A673 (cell line): ENCODE measurements at regions not wholly inside any gene's neighbourhood (a gene's known extent, or its start where the extent isn't known, plus 50 kb on each side); places are given as distances from the start of the nearest gene placed in this dataset.

Source experiments
- BruUV-seq: library from RNA; stranded (reverse); fragments of 400-500 nt; replicated peaks from 2 replicates; lab custom pipeline; 2021; lab: Mats Ljungman, UMichigan
- CTCF ChIA-PET: fragments of 300-600 bp; sonication (Branson Sonifier 250); formaldehyde crosslinking; loops from one replicate; lab custom pipeline; 2022; ENCODE audit warnings: antibody characterized with exemption; lab: Charles Lee
- POLR2A ChIA-PET: fragments of 300-600 bp; sonication (Branson Sonifier 250); formaldehyde crosslinking; loops from one replicate; lab custom pipeline; 2022; ENCODE audit warnings: antibody characterized with exemption; ENCODE audit not compliant: low non-redundant PET; lab: Charles Lee
- DNase-seq: peaks from one replicate; pipeline ENCODE4 v3.0.0-alpha.2; 2015; ENCODE audit warnings: low spot score
- H3K27ac ChIP-seq: fragments of 200-600 bp; sonication (generic); 2 replicates; pipeline ENCODE4 v1.5.1; 2016; ENCODE audit warnings: mixed run types, low read depth, mild to moderate bottlenecking, mixed read lengths, antibody characterized with exemption, low read length; ENCODE audit not compliant: poor library complexity, severe bottlenecking
- H3K27me3 ChIP-seq: fragments of 200-600 bp; sonication (generic); replicated peaks from 2 replicates; pipeline ENCODE4 v1.6.1; 2017; ENCODE audit warnings: mixed run types, low read depth, mild to moderate bottlenecking, mixed read lengths, antibody characterized with exemption, low read length; ENCODE audit not compliant: insufficient read depth, poor library complexity
- H3K36me3 ChIP-seq: fragments of 200-600 bp; sonication (generic); 2 replicates; pipeline ENCODE4 v1.6.1; 2016; ENCODE audit warnings: mixed run types, mild to moderate bottlenecking, mixed read lengths, antibody characterized with exemption, low read length; ENCODE audit not compliant: insufficient read depth, poor library complexity, severe bottlenecking
- H3K4me1 ChIP-seq: fragments of 200-600 bp; sonication (generic); 2 replicates; pipeline ENCODE4 v1.6.1; 2017; ENCODE audit warnings: mixed run types, mild to moderate bottlenecking, mixed read lengths, antibody characterized with exemption, low read length; ENCODE audit not compliant: insufficient read depth, poor library complexity, severe bottlenecking
- H3K4me3 ChIP-seq: fragments of 200-600 bp; sonication (generic); 2 replicates; pipeline ENCODE4 v1.5.1; 2016; ENCODE audit warnings: low read depth, mixed run types, mild to moderate bottlenecking, mixed read lengths, low read length; ENCODE audit not compliant: poor library complexity, severe bottlenecking
- H3K9me3 ChIP-seq: fragments of 200-600 bp; sonication (generic); 2 replicates; pipeline ENCODE4 v1.6.1; 2016; ENCODE audit warnings: mixed run types, low read depth, mild to moderate bottlenecking, mixed read lengths, antibody characterized with exemption, low read length; ENCODE audit not compliant: poor library complexity, severe bottlenecking
- EZH2 ChIP-seq: fragments of 200-600 bp; sonication (generic); IDR thresholded peaks from 2 replicates; pipeline ENCODE4 v1.6.1; 2017; ENCODE audit warnings: borderline replicate concordance, low read depth, mild to moderate bottlenecking, mixed read lengths, antibody characterized with exemption, low read length; ENCODE audit not compliant: poor library complexity, severe bottlenecking
- intact Hi-C: fragments of 100-400 bp; cut with micrococcal nuclease; formaldehyde crosslinking; loops from one replicate; pipeline ENCODE4 v1.10.0; 2022; ENCODE audit not compliant: unreplicated experiment
- TF ChIP-seq, protein P1 (sequence below): fragments of 300-800, 200-600 bp; sonication (generic); conservative IDR thresholded peaks from 2 replicates; pipeline ENCODE4 v1.5.1; 2017; ENCODE audit warnings: low read depth, mild to moderate bottlenecking, antibody characterized with exemption, low read length, moderate library complexity, mixed read lengths

DNA sequence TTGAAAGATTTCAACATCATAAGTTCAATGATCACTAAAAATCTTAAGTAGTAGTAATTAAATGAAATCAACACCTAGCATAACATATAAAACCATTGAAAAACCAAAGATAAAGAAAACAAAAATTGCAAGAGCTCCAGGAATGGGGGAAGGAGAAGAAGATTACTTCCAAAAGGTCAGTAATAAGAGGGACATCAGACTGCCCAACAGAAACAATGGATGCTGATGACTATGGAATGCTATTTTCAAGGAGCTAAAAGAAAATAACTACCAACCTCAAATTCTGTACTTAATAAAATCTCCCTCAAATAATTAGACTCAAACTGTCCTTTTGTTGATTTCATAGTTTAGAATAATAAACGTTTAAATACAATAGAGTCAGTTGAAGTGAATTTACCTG, 314.5 kb upstream of the LMO3 start:
- Histone ChIP-seq H3K4me3 (no peak overlapping the region), H3K27ac (no peak overlapping the region), H3K27me3 (no peaks in the 10 kb centered on the region), H3K4me1 (no peaks in the 10 kb centered on the region), H3K9me3 (peaks cover 12% of the 10 kb centered on the region), H3K36me3 (no peaks in the 10 kb centered on the region)
- no peak for DNase-seq
- CTCF ChIA-PET = no interaction called here
- TF ChIP-seq, protein P1, sequence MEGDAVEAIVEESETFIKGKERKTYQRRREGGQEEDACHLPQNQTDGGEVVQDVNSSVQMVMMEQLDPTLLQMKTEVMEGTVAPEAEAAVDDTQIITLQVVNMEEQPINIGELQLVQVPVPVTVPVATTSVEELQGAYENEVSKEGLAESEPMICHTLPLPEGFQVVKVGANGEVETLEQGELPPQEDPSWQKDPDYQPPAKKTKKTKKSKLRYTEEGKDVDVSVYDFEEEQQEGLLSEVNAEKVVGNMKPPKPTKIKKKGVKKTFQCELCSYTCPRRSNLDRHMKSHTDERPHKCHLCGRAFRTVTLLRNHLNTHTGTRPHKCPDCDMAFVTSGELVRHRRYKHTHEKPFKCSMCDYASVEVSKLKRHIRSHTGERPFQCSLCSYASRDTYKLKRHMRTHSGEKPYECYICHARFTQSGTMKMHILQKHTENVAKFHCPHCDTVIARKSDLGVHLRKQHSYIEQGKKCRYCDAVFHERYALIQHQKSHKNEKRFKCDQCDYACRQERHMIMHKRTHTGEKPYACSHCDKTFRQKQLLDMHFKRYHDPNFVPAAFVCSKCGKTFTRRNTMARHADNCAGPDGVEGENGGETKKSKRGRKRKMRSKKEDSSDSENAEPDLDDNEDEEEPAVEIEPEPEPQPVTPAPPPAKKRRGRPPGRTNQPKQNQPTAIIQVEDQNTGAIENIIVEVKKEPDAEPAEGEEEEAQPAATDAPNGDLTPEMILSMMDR = no peak
- POLR2A ChIA-PET = no interaction called here
- intact Hi-C loops = no loop called here
- no TSS peak for BruUV-seq

DNA sequence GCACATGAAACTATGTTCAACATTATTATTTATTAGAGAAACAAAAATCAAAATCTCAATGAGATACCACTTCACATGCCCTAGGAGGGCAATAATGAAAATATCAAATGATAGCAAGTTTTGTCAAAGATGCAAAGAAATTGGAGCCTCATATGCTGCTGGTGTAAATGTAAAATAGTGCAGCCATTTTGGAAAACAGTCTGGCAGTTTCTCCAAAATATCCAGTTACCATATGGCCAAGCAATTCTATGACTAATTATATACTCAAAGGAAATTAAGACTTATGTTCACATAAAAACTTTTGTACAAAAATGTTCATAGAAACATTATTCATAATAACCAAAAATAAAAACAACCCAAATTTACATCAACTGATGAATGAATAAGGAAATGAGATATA, 313.6 kb upstream of the LMO3 start:
- no peaks in the 10 kb centered on the region for H3K36me3 ChIP-seq
- POLR2A ChIA-PET = no interaction called here
- H3K4me3 ChIP-seq = no peak overlapping the region
- DNase-seq = no peak
- H3K4me1 ChIP-seq = no peaks in the 10 kb centered on the region
- intact Hi-C loops = no loop called here
- CTCF ChIA-PET = no interaction called here
- no TSS peak for BruUV-seq
- no peak overlapping the region for H3K27ac ChIP-seq
- TF ChIP-seq EZH2 = no peak
- TF ChIP-seq, protein P1 = no peak
- peaks cover 12% of the 10 kb centered on the region for H3K9me3 ChIP-seq
- no peaks in the 10 kb centered on the region for H3K27me3 ChIP-seq

DNA sequence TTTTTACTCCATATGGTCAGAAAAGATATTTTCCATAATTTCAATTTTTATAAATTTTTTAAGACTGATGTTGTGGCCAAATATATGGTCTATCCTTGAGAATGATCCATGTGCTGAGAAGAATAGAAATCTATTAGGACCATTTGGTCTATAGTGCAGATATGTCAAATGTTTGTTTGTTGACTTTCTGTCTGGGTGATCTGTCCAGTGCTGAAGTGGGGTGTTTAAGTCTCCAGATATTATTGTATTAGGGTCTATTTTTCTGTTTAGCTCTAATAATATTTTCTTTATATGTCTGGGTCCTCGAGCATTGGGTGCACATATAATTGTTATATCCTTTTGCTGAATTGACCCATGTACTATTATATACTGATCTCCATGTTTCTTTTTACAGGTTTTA, 308.9 kb upstream of the LMO3 start:
- POLR2A ChIA-PET = no interaction called here
- DNase-seq = no peak
- H3K27me3 ChIP-seq = no peaks in the 10 kb centered on the region
- no peak overlapping the region for H3K4me3 ChIP-seq
- no peak for TF ChIP-seq EZH2
- TF ChIP-seq, protein P1 = no peak
- CTCF ChIA-PET = no interaction called here
- intact Hi-C loops = no loop called here
- no peaks in the 10 kb centered on the region for H3K4me1 ChIP-seq
- H3K27ac ChIP-seq = no peak overlapping the region
- H3K9me3 ChIP-seq = no peaks in the 10 kb centered on the region
- BruUV-seq = no TSS peak
- H3K36me3 ChIP-seq = no peaks in the 10 kb centered on the region
